ENCODE measurements at regions not wholly inside any gene's neighbourhood (a gene's known extent, or its start where the extent isn't known, plus 50 kb on each side); places are given as distances from the start of the nearest gene placed in this dataset.

DNA sequence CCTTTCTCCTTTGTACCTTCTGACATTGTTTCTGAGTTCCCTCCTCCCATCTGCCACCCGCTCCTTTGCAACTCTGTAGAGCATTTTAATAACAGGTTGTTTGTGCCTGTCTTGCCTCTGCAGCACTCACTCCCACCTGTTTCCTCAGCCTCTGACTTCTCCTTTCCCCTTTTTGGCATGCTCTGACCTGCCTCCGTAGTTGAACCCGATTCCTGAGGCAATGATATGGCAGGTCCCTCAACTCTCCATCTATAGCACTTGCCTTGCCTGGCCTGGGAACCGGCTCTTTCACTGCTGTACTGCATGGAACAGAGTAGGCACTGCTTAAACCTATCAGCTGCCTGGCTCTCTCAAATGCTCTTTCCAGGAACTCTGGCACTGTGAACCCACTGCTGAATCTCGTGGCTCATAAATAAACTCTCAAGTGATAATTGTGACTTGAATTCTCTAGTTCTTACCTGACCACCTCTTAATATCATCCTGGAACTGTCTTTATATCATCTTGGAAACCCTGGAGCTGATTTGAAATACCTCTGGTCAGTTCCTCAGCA, 50.3 kb downstream of the UTRN start:
- TF ChIP-seq, protein P1, sequence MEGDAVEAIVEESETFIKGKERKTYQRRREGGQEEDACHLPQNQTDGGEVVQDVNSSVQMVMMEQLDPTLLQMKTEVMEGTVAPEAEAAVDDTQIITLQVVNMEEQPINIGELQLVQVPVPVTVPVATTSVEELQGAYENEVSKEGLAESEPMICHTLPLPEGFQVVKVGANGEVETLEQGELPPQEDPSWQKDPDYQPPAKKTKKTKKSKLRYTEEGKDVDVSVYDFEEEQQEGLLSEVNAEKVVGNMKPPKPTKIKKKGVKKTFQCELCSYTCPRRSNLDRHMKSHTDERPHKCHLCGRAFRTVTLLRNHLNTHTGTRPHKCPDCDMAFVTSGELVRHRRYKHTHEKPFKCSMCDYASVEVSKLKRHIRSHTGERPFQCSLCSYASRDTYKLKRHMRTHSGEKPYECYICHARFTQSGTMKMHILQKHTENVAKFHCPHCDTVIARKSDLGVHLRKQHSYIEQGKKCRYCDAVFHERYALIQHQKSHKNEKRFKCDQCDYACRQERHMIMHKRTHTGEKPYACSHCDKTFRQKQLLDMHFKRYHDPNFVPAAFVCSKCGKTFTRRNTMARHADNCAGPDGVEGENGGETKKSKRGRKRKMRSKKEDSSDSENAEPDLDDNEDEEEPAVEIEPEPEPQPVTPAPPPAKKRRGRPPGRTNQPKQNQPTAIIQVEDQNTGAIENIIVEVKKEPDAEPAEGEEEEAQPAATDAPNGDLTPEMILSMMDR (IDR thresholded peaks at IDR 0.05) = no peak
- no peak for TF ChIP-seq POLR2A (IDR thresholded peaks at IDR 0.05)
- Histone ChIP-seq H3K27me3 (no peaks in the 10 kb centered on the region), H3K36me3 (no peaks in the 10 kb centered on the region), H3K4me3 (no peak overlapping the region), H3K4me1 (peaks cover 6 to 8% of the 10 kb centered on the region in 2 donors), H3K9me3 (no peaks in the 10 kb centered on the region), H3K27ac (no peak overlapping the region)
- intact Hi-C loops (cut with DNase I; ENCODE audit: low total_unique reads) = no loop called here
- no peak for DNase-seq

DNA sequence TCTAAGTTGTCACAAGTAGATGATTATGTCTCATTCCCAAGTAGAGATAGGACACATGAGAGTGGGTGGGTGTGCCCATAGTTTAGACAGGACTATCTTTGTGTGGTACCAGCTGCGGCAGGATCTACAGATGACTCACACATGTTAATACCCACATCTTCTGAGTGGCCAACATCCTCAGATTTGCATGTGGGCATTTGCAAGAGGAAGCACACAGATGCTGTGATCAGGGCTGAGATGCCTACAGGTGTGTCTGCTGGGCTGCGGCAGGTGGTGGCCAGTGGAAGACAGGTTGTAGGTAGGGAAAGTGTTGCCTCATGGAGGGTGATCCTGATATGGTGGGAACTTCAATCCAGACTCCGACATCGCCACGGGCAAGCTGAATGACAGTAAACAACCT, 50.8 kb downstream of the UTRN start:
- Histone ChIP-seq H3K9me3 (no peaks in the 10 kb centered on the region), H3K36me3 (no peaks in the 10 kb centered on the region), H3K27me3 (no peaks in the 10 kb centered on the region), H3K4me1 (peaks cover 6 to 8% of the 10 kb centered on the region in 2 donors), H3K4me3 (no peak overlapping the region), H3K27ac (no peak overlapping the region)
- TF ChIP-seq POLR2A (IDR thresholded peaks at IDR 0.05) = no peak
- intact Hi-C loops (cut with DNase I; ENCODE audit: low total_unique reads) = no loop called here
- no peak for DNase-seq

DNA sequence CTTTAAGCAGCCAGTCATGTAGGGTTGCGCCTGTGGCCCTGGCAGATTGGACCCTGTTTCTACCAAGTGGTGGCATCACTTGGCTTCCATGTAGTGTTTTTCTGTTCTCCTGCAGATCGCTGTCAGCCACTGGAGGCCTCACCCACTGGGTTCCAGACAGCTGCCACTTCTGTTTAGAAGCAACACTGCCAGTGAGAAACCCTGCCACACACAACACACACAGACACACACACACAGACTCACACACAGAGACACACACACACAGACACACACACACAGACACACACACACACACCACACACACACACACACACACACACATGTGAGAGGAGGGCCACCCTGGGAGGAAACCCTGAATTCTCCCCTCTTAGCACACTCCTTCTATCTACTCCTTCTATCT, 51.8 kb downstream of the UTRN start:
- Histone ChIP-seq H3K36me3 (no peaks in the 10 kb centered on the region), H3K27me3 (no peaks in the 10 kb centered on the region), H3K27ac (no peak overlapping the region), H3K4me3 (no peak overlapping the region), H3K4me1 (peaks cover 8 to 11% of the 10 kb centered on the region in 2 donors), H3K9me3 (no peaks in the 10 kb centered on the region)
- TF ChIP-seq, protein P1 (IDR thresholded peaks at IDR 0.05) = no peak
- intact Hi-C loops (cut with DNase I; ENCODE audit: low total_unique reads) = no loop called here
- DNase-seq = no peak

DNA sequence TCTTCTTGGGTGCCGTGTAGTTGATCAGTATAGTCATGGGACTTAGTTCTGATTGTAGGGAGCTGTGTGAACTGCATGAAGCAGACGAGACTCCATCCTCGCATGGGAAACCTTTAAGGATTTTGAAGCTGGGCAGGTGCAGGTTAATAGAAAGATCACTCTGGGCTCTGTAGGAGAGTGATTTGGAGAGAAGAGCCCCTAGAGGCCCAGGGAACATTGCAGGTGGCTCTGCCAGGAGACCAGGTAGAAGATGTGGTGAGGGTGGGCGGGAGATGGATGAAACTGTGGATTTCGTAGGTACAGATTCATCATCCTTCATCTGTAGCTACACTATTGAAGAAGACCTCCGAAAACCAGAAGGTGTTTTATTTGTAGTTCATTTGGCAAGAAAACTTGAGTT, 53.3 kb downstream of the UTRN start:
- TF ChIP-seq, protein P1 (IDR thresholded peaks at IDR 0.05) = no peak
- no peak for TF ChIP-seq POLR2A (IDR thresholded peaks at IDR 0.05)
- intact Hi-C loops (cut with DNase I; ENCODE audit: low total_unique reads) = no loop called here
- Histone ChIP-seq H3K4me1 (peaks cover 8 to 11% of the 10 kb centered on the region in 2 donors), H3K36me3 (no peaks in the 10 kb centered on the region), H3K27ac (peak overlapping the region; percentile 49 to 63), H3K4me3 (no peak overlapping the region), H3K9me3 (no peaks in the 10 kb centered on the region), H3K27me3 (no peaks in the 10 kb centered on the region)
- no peak for DNase-seq

DNA sequence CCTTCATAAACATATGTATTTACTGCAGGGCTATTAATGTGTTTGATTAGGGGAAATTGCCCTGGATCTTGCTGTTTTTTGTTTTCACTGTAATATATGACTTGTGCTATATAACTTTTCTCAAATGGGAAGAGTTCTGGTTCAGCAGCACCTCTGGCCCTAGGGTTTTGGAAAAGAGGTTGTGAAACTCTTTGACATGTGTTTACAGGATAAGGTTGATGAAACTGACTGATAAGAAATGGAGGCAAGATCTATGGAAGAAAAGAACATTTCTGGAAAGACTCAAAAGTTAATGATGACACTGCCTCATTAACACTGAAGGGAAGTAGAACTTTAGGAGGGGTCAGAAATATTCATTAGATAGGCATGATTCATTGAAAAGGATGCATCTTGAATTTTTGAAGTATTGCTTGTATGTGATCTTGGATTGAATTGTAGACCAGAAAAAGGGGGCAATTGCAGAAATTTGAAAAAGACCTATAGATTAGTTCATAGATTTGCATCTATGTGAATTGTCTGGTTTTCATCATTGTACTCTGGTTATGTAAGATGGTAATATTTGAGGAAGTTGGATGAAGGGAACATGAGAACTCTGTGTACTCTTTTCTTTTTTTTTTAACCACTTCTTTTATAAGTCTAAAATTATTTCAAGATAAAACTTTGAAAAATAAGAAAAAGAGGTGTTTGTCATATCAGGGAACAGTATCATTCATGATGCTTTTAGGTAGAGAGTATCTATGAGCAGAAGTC, 54.0 kb downstream of the UTRN start:
- peak overlapping the region; percentile 63 to 65 for H3K27ac ChIP-seq
- intact Hi-C loops (cut with DNase I; ENCODE audit: low total_unique reads) = no loop called here
- no peak for DNase-seq
- TF ChIP-seq POLR2A (IDR thresholded peaks at IDR 0.05) = no peak
- TF ChIP-seq, protein P1 (IDR thresholded peaks at IDR 0.05) = no peak
- H3K27me3 ChIP-seq = no peaks in the 10 kb centered on the region
- no peak overlapping the region for H3K4me3 ChIP-seq
- peaks cover 8 to 11% of the 10 kb centered on the region in 2 donors for H3K4me1 ChIP-seq
- H3K36me3 ChIP-seq = no peaks in the 10 kb centered on the region
- H3K9me3 ChIP-seq = no peaks in the 10 kb centered on the region
